HEK293 (cell line): ENCODE measurements at regions not wholly inside any gene's neighbourhood (a gene's known extent, or its start where the extent isn't known, plus 50 kb on each side); places are given as distances from the start of the nearest gene placed in this dataset.
A peak's percentile ranks its signal among the peaks of the same experiment; 100 is the strongest.

Experiments used
- CTCF ChIA-PET: fragments of 350-600 bp; formaldehyde crosslinking; extraction: SDS; loops from one replicate; lab custom pipeline; 2021; ENCODE audit warnings: antibody characterized with exemption; lab: Yijun Ruan, JAX
- POLR2A ChIA-PET: fragments of 300-600 bp; formaldehyde crosslinking; extraction: SDS; loops from one replicate; lab custom pipeline; 2020; ENCODE audit warnings: antibody characterized with exemption, inconsistent platforms; lab: Yijun Ruan, JAX
- H3K27ac ChIP-seq: fragments of 200-500 bp; sonication (Bioruptor generic); 2 replicates; pipeline ENCODE4 v1.5.1; 2014; ENCODE audit warnings: low read depth, low read length, control low read depth, inconsistent platforms; ENCODE audit errors: extremely low read depth
- H3K36me3 ChIP-seq, 2 experiments: fragments of 200-500 bp in 1 of 2; sonication (Bioruptor generic) in 1 of 2; 1 replicate in 1 of 2; 2 replicates in 1 of 2; pipeline ENCODE4 v1.5.1; 2014 to 2017; ENCODE audit warnings: inconsistent platforms in 2 of 2, low read length in 2 of 2; ENCODE audit not compliant: control insufficient read depth in 2 of 2, insufficient read depth in 1 of 2
- H3K4me1 ChIP-seq: fragments of 200-500 bp; sonication (Bioruptor generic); 2 replicates; pipeline ENCODE4 v1.5.1; 2014; ENCODE audit warnings: mild to moderate bottlenecking, low read length, inconsistent platforms; ENCODE audit not compliant: control insufficient read depth, insufficient read depth
- H3K4me3 ChIP-seq: 2 replicates; pipeline ENCODE4 v1.5.1; 2011; ENCODE audit warnings: low read depth, mild to moderate bottlenecking, control low read depth, low read length, moderate library complexity
- H3K9me3 ChIP-seq: fragments of 200-500 bp; sonication (Bioruptor generic); 2 replicates; pipeline ENCODE4 v1.5.1; 2014; ENCODE audit warnings: low read depth, low read length, inconsistent platforms; ENCODE audit not compliant: control insufficient read depth, insufficient read depth
- KLF1 ChIP-seq: fragments of 450-650 bp; formaldehyde crosslinking; IDR thresholded peaks from 2 replicates; pipeline ENCODE4 v1.5.1; 2016; ENCODE audit warnings: missing biosample characterization, missing genetic modification characterization
- PRDM2 ChIP-seq: fragments of 450-650 bp; formaldehyde crosslinking; IDR thresholded peaks from 2 replicates; pipeline ENCODE4 v1.5.1; 2016; ENCODE audit warnings: missing biosample characterization, missing genetic modification characterization, borderline replicate concordance
- REPIN1 ChIP-seq: fragments of 450-650 bp; formaldehyde crosslinking; IDR thresholded peaks from 2 replicates; pipeline ENCODE4 v1.5.1; 2017; ENCODE audit warnings: missing biosample characterization, missing genetic modification characterization, low read depth
- ZBTB26 ChIP-seq: fragments of 450-650 bp; formaldehyde crosslinking; optimal IDR thresholded peaks from 2 replicates; pipeline ENCODE3; 2016; ENCODE audit warnings: missing biosample characterization, mild to moderate bottlenecking, missing genetic modification characterization
- ZBTB44 ChIP-seq: fragments of 450-650 bp; IDR thresholded peaks from 2 replicates; pipeline ENCODE4 v1.5.1; 2018; ENCODE audit warnings: missing biosample characterization, mild to moderate bottlenecking, missing genetic modification characterization
- ZNF121 ChIP-seq: fragments of 450-650 bp; formaldehyde crosslinking; IDR thresholded peaks from 2 replicates; pipeline ENCODE4 v1.5.1; 2016; ENCODE audit warnings: missing biosample characterization, missing genetic modification characterization
- ZNF202 ChIP-seq: fragments of 450-650 bp; formaldehyde crosslinking; IDR thresholded peaks from 2 replicates; pipeline ENCODE4 v1.5.1; 2016; ENCODE audit warnings: missing biosample characterization, missing genetic modification characterization, borderline replicate concordance
- ZNF37A ChIP-seq: fragments of 450-650 bp; IDR thresholded peaks from 2 replicates; pipeline ENCODE4 v1.5.1; 2018; ENCODE audit warnings: missing biosample characterization, missing genetic modification characterization
- ZNF449 ChIP-seq: fragments of 450-650 bp; formaldehyde crosslinking; IDR thresholded peaks from 2 replicates; pipeline ENCODE4 v1.5.1; 2017; ENCODE audit warnings: missing biosample characterization, mild to moderate bottlenecking, missing genetic modification characterization, moderate library complexity
- ZNF510 ChIP-seq: fragments of 450-650 bp; formaldehyde crosslinking; IDR thresholded peaks from 2 replicates; pipeline ENCODE4 v1.5.1; 2018; ENCODE audit warnings: mild to moderate bottlenecking, missing genetic modification characterization, missing biosample characterization; ENCODE audit not compliant: insufficient replicate concordance
- ZNF585B ChIP-seq: fragments of 450-650 bp; formaldehyde crosslinking; IDR thresholded peaks from 2 replicates; pipeline ENCODE4 v1.5.1; 2016; ENCODE audit warnings: missing biosample characterization, missing genetic modification characterization
- ZNF596 ChIP-seq: fragments of 450-650 bp; IDR thresholded peaks from 2 replicates; pipeline ENCODE4 v1.5.0; 2018; ENCODE audit warnings: missing biosample characterization, mild to moderate bottlenecking, missing genetic modification characterization, moderate library complexity
- ZNF645 ChIP-seq: fragments of 450-650 bp; formaldehyde crosslinking; IDR thresholded peaks from 2 replicates; pipeline ENCODE4; 2016; ENCODE audit warnings: missing biosample characterization, missing genetic modification characterization
- ZNF654 ChIP-seq: fragments of 450-650 bp; formaldehyde crosslinking; IDR thresholded peaks from 2 replicates; pipeline ENCODE4 v1.5.1; 2016; ENCODE audit warnings: low read depth, missing biosample characterization, missing genetic modification characterization
- ZNF670 ChIP-seq: fragments of 450-650 bp; formaldehyde crosslinking; IDR thresholded peaks from 2 replicates; pipeline ENCODE4 v1.5.1; 2016; ENCODE audit warnings: missing biosample characterization, missing genetic modification characterization, low read depth
- ZNF768 ChIP-seq: fragments of 450-650 bp; formaldehyde crosslinking; IDR thresholded peaks from 2 replicates; pipeline ENCODE4 v1.5.1; 2018; ENCODE audit warnings: missing biosample characterization, mild to moderate bottlenecking, missing genetic modification characterization

- ChIA-PET CTCF (interaction anchor here (0.6 to 1.1 kb wide), 3 partner anchors 9 to 915 kb away, joined by 3 read pairs; no protein-coding TSS in a partner anchor), POLR2A (no interaction called here)
- no peaks in the 10 kb centered on the region for H3K9me3 ChIP-seq
- H3K4me1 ChIP-seq: no peaks in the 10 kb centered on the region
- H3K36me3 ChIP-seq: no peaks in the 10 kb centered on the region
- no peak overlapping the region for H3K27ac ChIP-seq
- TF ChIP-seq ZNF596: no peak
- peak; percentile 51 for TF ChIP-seq ZNF654 (tag by site-specific recombination)
- TF ChIP-seq, all 188 proteins: peak for 1
- no peak overlapping the region for H3K4me3 ChIP-seq
These were observed 102.9 kb upstream of the PAQR3 start for GRCh38 chr4:79042079-79042674.

- POLR2A ChIA-PET: no interaction called here
- H3K4me1 ChIP-seq: no peaks in the 10 kb centered on the region
- CTCF ChIA-PET: interaction anchor here (0.6 to 0.7 kb wide), 2 partner anchors 63 to 956 kb away, joined by 3 read pairs; no protein-coding TSS in a partner anchor
- H3K27ac ChIP-seq: no peak overlapping the region
- TF ChIP-seq ZNF768 (tag by site-specific recombination) (no peak), ZNF202 (tag by site-specific recombination) (no peak), ZNF510 (tag by site-specific recombination) (no peak), KLF1 (tag by site-specific recombination) (no peak), ZNF645 (tag by site-specific recombination) (no peak)
- no peaks in the 10 kb centered on the region for H3K9me3 ChIP-seq
- H3K4me3 ChIP-seq: no peak overlapping the region
- H3K36me3 ChIP-seq: no peaks in the 10 kb centered on the region
These were observed 95.3 kb upstream of the PAQR3 start for GRCh38 chr4:79034544-79034943.

- no peaks in the 10 kb centered on the region for H3K36me3 ChIP-seq
- ChIA-PET POLR2A (no interaction called here), CTCF (no interaction called here)
- H3K4me1 ChIP-seq: no peaks in the 10 kb centered on the region
- no peak for TF ChIP-seq ZNF670 (tag by site-specific recombination)
- no peak overlapping the region for H3K27ac ChIP-seq
- H3K4me3 ChIP-seq: no peak overlapping the region
- H3K9me3 ChIP-seq: no peaks in the 10 kb centered on the region
These were observed 91.7 kb upstream of the PAQR3 start for GRCh38 chr4:79030973-79031372.

GRCh38 chr4:79027656-79028055 is 88.4 kb upstream of the PAQR3 start:
- Histone ChIP-seq H3K4me3 (no peak overlapping the region), H3K27ac (no peak overlapping the region), H3K9me3 (no peaks in the 10 kb centered on the region), H3K36me3 (no peaks in the 10 kb centered on the region), H3K4me1 (no peaks in the 10 kb centered on the region)
- POLR2A ChIA-PET: no interaction called here
- CTCF ChIA-PET: no interaction called here
- TF ChIP-seq REPIN1 (tag by site-specific recombination) (no peak), ZNF449 (tag by site-specific recombination) (no peak), ZBTB26 (tag by site-specific recombination) (no peak), PRDM2 (tag by site-specific recombination) (no peak), ZNF585B (no peak), ZBTB44 (tag by site-specific recombination) (no peak), ZNF37A (no peak), ZNF121 (tag by site-specific recombination) (no peak)
